HG03457 (cell line): ENCODE measurements at regions not wholly inside any gene's neighbourhood (a gene's known extent, or its start where the extent isn't known, plus 50 kb on each side); places are given as distances from the start of the nearest gene placed in this dataset.
A peak's percentile ranks its signal among the peaks of the same experiment; 100 is the strongest.

ENCODE experiments used
- ATAC-seq: cut with Tn5 transposase; IDR thresholded peaks from one replicate; pipeline ENCODE4 v1.9.1; 2021; ENCODE audit warnings: moderate number of reproducible peaks; ENCODE audit not compliant: unreplicated experiment

DNA sequence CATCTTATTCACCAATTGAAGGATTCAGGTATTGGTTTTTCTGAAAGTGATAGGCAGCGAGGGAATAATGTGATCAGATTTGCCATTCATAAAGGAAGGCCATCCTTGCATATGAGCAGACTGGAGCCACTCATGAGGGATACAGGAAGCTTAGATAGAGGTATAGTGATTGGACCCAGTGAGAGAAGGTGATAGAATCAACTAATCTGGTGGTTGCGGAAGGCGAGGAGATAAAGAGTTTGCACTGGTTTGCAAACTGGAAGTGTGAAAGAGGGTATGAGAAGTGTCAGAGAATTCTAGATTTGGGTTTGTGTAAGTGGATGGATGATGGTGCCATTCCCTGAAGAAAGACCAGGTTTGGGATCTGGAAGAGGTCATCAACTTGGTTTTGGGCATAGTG is 57.3 kb upstream of the RASGEF1B start:
- ATAC-seq = no peak

DNA sequence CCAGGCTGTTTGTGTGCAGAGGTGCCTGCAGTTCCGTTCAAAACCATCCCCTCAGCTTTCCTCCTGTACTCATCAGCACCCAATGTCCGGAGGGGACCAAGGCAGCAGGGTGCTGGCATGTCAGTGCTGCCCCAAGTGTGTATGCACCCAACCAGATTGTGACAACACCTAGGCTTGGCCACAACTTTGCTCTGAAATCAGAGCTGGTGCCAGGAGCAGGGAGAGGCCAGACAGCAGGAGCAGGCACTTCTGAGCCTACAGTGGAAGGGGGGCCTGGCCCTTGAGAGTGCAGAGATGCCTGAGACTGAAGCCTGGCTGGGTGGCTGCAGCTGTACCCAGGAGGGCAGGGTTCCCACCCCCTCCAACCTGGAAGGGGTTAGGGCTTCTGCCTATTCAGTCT is 56.5 kb upstream of the RASGEF1B start:
- no peak for ATAC-seq

DNA sequence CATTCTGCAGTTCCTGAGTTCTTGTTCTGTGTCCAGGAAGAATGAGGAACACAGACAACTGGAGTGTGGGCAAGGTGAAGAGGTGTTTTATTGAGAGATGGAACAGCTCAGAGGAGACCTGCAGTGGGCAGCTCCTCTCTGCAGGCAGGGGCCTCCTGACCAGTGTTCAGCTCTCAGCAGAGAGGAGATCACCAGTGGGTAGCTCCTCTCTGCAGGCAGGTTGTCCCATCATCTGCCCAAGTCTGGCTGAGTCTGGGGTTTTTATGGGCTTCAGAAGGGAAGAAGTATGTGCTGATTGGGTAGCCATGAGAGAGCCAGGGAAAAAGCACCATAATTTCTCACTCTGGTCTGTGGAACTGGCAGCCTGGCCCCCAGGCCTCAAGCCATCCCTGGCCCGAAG is 56.0 kb upstream of the RASGEF1B start:
- ATAC-seq = no peak

DNA sequence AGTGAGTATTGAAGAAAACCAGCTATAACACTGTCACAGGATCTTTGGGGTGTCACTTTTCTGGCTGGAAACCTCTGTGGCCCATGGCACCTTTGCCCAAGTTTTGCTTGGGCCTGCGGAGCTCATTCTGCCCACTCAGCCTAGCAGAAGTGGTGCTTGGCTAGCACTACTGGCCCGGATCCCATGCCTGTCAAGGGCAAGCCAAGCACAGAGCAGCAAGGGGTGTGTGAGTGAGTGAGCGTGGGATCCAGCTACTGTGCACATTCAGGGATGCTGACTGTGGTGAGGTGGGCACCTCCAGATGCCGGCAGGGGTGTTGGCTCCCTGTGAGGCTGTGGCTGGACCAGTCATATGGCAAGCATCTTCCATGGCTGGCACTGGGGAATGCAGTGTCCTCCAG is 55.4 kb upstream of the RASGEF1B start:
- no peak for ATAC-seq

DNA sequence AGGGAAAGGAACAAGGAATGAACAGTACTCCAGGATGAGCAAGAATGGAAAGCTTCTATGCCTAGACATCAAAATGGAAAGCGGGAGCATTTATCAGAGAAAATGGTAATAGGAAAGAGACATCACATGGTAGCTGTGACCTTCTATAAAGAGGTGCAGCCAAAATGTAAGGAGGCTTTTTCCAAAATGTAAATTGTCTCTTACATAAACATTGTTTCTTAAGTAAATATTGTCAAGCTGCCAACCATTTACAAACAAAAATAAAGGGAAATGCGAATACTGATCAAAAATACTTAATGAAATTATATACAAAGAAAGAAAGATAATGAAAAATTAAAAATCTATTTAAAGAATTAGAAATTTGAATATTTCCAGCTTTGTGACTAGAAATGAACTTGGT is 55.0 kb upstream of the RASGEF1B start:
- ATAC-seq = no peak

DNA sequence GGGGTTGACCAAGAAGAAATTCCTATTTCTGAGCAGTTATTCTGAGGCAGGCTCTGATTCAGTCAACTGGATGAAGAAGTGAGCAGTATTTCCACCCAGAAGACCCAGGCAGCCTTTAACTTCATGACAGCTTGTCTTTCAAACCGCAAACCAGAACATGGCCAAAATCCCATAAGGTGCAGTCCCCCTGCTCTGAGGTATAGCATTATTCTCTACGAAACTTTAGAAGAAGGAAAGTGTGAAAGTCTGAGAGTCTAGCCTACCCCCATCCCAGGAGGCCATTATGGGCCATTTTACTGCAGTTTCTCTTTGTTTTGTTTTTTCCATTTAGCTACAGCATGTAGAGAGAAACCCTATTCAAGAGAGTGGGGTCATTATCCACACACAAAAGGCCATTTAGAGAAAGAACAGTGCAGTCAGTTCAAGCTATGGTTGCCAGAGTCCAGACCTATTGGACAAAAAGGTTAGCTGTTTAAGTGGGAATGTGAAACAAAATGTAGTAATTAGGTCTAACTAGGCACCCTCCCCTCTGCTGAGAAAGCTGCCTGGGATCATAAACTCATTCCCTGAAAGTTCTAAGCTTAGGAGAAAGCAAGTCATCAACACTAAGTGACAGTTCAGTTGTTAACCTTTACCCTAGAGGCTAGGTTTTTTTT is 52.1 kb upstream of the RASGEF1B start:
- peak; percentile 66 for ATAC-seq

DNA sequence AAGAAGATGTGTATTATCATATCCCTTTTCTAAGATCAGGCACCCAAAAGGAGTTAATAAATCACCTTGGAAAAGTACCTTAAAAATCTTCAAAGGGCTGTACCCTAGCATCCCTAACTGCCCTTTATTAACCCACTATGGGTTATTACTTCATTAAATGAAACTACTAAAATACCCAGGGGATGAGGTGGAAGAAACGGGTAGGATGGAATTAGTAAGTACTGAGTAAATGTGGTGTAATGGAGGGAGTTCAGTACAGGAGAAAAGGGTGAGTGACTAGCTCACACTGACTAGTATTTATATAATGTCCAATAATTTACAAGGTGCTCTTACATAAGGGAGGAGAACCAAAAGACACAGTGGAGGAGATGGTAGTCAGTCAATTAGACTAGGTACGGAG is 51.0 kb upstream of the RASGEF1B start:
- ATAC-seq = no peak

DNA sequence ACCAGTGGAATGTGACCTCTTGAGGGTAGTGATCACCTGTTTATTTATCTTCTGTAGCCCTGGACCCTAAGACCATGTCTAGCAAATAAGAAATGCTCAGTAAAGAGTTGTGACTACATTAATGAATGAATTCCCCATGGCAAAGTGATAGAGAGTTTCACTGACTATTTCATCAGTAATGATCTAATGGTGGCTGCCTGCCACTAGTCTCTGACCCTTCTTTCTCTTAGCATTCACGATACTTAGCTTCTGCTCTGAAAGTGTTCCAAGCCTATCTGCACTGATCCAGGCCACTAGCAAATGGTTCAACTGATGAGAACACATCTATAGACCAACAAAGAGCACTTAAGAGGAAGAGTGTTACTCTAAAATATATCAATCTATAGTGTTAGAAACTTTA is 50.0 kb upstream of the RASGEF1B start:
- no peak for ATAC-seq
